ENCODE measurements at regions not wholly inside any gene's neighbourhood (a gene's known extent, or its start where the extent isn't known, plus 50 kb on each side); places are given as distances from the start of the nearest gene placed in this dataset.

- no peaks in the 10 kb centered on the region for H3K27me3 ChIP-seq (ENCODE audit: insufficient read depth, low read depth)
- POLR2A ChIA-PET (ENCODE audit: unreplicated experiment): no interaction called here
- H3K4me3 ChIP-seq: no peak overlapping the region
- no peaks in the 10 kb centered on the region; the same call in 1 of the 2 replicates for H3K9me2 ChIP-seq (ENCODE audit: insufficient read depth)
- no TSS peak for BruUV-seq (replicated peaks)
- no peak for DNase-seq
- H2AFZ ChIP-seq: no peak overlapping the region
- no peaks in the 10 kb centered on the region for H4K20me1 ChIP-seq (ENCODE audit: insufficient read depth)
- no peaks in the 10 kb centered on the region for H3K4me1 ChIP-seq (replicated peaks; ENCODE audit: insufficient read depth)
- H3F3A ChIP-seq (ENCODE audit: insufficient read depth, low read depth): no peaks in the 10 kb centered on the region
- no peaks in the 10 kb centered on the region for H3K36me3 ChIP-seq (ENCODE audit: low read depth)
- H3K4me2 ChIP-seq: no peak overlapping the region
- no peaks in the 10 kb centered on the region for H3K79me2 ChIP-seq (ENCODE audit: low read depth)
- no peak for TF ChIP-seq EZH2 (IDR thresholded peaks at IDR 0.05; ENCODE audit: low read depth)
- no peak for TF ChIP-seq CTCF (conservative IDR thresholded peaks at IDR 0.05)
- H3K9me3 ChIP-seq (ENCODE audit: insufficient read depth, low read depth): no peaks in the 10 kb centered on the region
- intact Hi-C loops (cut with micrococcal nuclease; ENCODE audit: unreplicated experiment): no loop called here
- CTCF ChIA-PET: no interaction called here
- H3K27ac ChIP-seq: no peak overlapping the region
Observed at GRCh38 chr16:59126486-59126885, 392.4 kb upstream of the GOT2 start.

GRCh38 chr16:59124056-59124455, 389.9 kb upstream of the GOT2 start:
- Histone ChIP-seq H2AFZ (no peak overlapping the region), H3K27ac (no peak overlapping the region), H3K79me2 (ENCODE audit: low read depth) (no peaks in the 10 kb centered on the region), H4K20me1 (ENCODE audit: insufficient read depth) (no peaks in the 10 kb centered on the region), H3K27me3 (ENCODE audit: insufficient read depth, low read depth) (no peaks in the 10 kb centered on the region), H3K4me2 (no peak overlapping the region), H3K9me2 (ENCODE audit: insufficient read depth) (no peaks in the 10 kb centered on the region; the same call in 1 of the 2 replicates), H3K4me3 (no peak overlapping the region), H3K36me3 (ENCODE audit: low read depth) (no peaks in the 10 kb centered on the region), H3K4me1 (replicated peaks; ENCODE audit: insufficient read depth) (no peaks in the 10 kb centered on the region), H3K9me3 (ENCODE audit: insufficient read depth, low read depth) (no peaks in the 10 kb centered on the region), H3F3A (ENCODE audit: insufficient read depth, low read depth) (no peaks in the 10 kb centered on the region)
- DNase-seq: no peak
- TF ChIP-seq CTCF (conservative IDR thresholded peaks at IDR 0.05) (no peak), EZH2 (IDR thresholded peaks at IDR 0.05; ENCODE audit: low read depth) (no peak)
- CTCF ChIA-PET: no interaction called here
- BruUV-seq (replicated peaks): no TSS peak
- POLR2A ChIA-PET (ENCODE audit: unreplicated experiment): no interaction called here
- intact Hi-C loops (cut with micrococcal nuclease; ENCODE audit: unreplicated experiment): no loop called here

DNA sequence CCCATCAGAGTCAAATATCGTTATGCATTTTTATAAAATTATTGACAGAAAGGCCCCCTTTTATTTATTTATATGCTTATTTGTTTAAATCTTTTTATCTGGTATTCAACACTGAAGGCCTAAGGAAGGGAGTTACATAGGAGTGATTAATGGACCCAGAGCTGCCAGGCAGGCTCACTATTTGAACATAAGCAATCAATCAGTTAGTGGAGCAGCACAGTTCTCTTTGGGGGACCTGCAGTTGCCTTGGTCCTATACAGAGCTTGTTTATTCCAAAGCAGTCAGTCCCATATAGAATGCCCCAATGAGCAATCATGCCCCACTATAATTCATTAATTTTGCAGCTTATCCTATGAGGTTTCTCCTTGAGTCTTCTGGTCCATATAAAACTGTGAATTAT, 389.4 kb upstream of the GOT2 start:
- ChIA-PET CTCF (no interaction called here), POLR2A (ENCODE audit: unreplicated experiment) (no interaction called here)
- H3K27ac ChIP-seq: no peak overlapping the region
- BruUV-seq (replicated peaks): no TSS peak
- H3K79me2 ChIP-seq (ENCODE audit: low read depth): no peaks in the 10 kb centered on the region
- H3K9me3 ChIP-seq (ENCODE audit: insufficient read depth, low read depth): no peaks in the 10 kb centered on the region
- H3K9me2 ChIP-seq (ENCODE audit: insufficient read depth): no peaks in the 10 kb centered on the region; the same call in 1 of the 2 replicates
- H3K4me3 ChIP-seq: no peak overlapping the region
- H3K27me3 ChIP-seq (ENCODE audit: insufficient read depth, low read depth): no peaks in the 10 kb centered on the region
- H4K20me1 ChIP-seq (ENCODE audit: insufficient read depth): no peaks in the 10 kb centered on the region
- H3K36me3 ChIP-seq (ENCODE audit: low read depth): no peaks in the 10 kb centered on the region
- DNase-seq: no peak
- H3K4me1 ChIP-seq (replicated peaks; ENCODE audit: insufficient read depth): no peaks in the 10 kb centered on the region
- TF ChIP-seq EZH2 (IDR thresholded peaks at IDR 0.05; ENCODE audit: low read depth): no peak
- no peak for TF ChIP-seq CTCF (conservative IDR thresholded peaks at IDR 0.05)
- intact Hi-C loops (cut with micrococcal nuclease; ENCODE audit: unreplicated experiment): no loop called here
- H3F3A ChIP-seq (ENCODE audit: insufficient read depth, low read depth): no peaks in the 10 kb centered on the region
- H2AFZ ChIP-seq: no peak overlapping the region
- H3K4me2 ChIP-seq: no peak overlapping the region

Data from PC-9 (cell line).